GM21360 (cell line): ENCODE measurements at regions not wholly inside any gene's neighbourhood (a gene's known extent, or its start where the extent isn't known, plus 50 kb on each side); places are given as distances from the start of the nearest gene placed in this dataset.
"Not testable (repeated sequence)": the region's sequence is repeated elsewhere in the genome, so short reads cannot be mapped to it uniquely, and the experiment has no call there.

Experiments
- ATAC-seq: cut with Tn5 transposase; IDR thresholded peaks from one replicate; pipeline ENCODE4 v1.9.1; 2021; ENCODE audit warnings: mild to moderate bottlenecking, moderate library complexity; ENCODE audit not compliant: unreplicated experiment

GRCh38 chr11:31959716-31960115 is 131.2 kb upstream of the RCN1 start:
- no peak for ATAC-seq

GRCh38 chr11:31958076-31958735 is 132.7 kb upstream of the RCN1 start:
- ATAC-seq: peak; percentile 78

DNA sequence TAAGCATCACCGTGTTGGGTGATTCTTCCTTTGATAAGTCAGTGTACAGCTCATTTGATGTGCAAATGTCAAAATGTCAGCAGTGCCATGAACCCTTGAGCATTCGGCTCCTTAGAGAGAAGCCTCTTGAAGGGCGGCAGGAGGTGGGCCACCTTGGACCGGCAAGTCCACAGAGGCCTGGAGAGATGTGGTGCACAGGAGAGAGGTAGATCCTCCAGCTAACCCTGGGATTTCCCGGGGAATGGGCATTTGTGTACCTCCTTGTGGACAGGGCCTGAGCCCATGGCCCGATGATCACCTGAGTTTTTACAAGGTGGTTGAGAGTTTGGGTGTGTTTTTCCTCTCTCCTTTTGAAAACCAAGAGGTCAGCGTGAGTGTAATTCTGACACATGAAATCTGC is 133.2 kb upstream of the RCN1 start:
- no peak for ATAC-seq

- no peak for ATAC-seq
Observed at GRCh38 chr11:31956310-31956709, 134.6 kb upstream of the RCN1 start.

GRCh38 chr11:31955838-31956237 is 135.0 kb upstream of the RCN1 start:
- no peak for ATAC-seq

DNA sequence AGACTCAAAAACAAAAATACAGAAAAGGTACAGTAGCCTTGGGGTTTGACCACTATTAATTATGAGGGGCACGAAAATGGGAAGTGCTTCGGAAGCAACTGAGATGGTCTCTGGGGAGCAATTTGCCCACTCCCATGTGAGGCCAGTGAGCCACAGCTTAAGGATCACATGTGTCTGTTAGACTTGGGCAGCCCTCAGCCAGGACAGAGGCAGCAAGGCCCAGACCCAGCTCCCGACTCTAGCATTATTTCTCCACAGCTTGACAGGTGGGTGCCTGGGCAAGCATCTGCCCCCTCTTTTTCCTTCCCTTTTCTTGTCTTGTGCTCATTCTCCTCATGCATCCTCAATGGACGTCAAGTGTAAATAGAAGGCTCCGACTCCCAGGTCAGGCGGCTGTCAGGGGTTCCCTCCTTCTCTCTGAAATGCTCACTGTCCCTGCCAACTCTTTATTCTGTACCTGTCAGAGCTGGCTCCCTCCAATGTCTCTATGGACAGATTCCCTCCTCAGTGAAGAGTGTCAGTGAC is 137.0 kb upstream of the RCN1 start:
- ATAC-seq: no peak

DNA sequence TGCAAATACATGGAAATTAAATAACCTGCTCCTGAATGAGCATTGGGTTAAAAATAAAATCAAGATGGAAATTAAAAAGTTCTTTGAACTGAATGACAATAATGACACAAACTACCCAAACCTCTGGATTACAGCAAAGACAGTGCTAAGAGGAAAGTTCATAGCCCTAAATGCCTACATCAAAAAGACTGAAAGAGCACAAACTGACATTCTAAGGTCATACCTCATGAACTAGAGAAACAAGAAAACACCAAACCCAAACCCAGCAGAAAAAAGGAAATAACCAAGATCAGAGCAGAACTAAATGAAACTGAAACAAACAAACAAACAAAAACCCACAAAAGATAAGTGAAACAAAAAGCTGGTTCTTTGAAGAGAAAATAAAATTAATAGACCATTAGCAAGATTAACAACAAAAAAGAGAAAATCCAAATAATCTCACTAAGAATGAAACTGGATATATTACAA is 138.6 kb upstream of the PAX6 start:
- not testable (repeated sequence) for ATAC-seq

DNA sequence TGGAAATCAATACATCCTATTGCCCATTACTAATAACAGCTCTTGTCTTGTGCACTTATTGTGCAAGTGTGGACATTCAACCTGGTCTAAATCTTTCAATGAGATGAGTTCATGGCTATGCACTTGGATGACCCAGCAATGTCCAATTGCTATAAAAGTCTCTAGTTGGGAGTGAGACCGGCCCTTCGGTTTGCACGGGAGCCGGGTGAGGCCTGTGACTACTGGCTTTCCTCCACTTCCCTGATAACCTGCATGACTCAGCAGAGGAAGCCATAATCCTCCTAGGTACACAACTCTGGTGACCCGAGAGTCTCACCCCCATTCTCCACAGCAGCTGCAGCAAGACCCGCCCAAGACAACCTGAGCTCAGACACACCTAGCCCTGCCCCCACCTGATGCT is 135.9 kb upstream of the PAX6 start:
- no peak for ATAC-seq

DNA sequence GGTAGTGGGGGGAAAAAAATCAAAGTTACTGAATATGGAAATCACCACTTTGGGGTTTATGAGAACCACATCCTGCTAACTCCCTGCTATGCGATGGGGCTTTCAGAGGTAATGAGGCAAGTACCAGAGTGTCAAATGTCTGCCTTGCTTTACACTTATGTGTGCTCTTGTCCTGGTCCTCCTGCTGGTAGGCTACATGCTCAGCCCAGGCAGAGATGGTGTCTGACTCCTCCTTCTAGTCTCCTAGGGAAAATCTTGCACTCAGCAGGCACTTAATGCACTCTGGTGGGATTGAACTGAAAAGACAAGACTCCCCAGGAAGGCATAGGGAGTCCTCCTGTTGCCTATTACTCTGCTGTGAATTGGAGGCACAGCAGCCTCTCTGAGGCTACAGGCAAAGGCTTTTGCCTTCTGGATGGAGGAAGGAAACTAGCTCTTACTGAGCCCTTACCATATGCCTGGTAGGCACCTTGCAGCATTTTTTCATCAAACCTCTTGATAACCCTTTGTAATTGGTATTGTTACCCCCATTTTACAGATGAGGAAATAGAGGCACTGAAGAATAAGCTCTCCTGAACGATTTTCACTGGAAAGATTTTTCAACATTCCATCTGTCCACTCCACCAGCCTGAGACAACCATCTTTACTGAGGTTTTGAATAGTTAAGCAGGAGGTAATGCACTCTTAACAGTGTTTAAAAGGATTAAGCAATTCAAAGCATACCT is 132.1 kb upstream of the PAX6 start:
- ATAC-seq: peak; percentile 94

DNA sequence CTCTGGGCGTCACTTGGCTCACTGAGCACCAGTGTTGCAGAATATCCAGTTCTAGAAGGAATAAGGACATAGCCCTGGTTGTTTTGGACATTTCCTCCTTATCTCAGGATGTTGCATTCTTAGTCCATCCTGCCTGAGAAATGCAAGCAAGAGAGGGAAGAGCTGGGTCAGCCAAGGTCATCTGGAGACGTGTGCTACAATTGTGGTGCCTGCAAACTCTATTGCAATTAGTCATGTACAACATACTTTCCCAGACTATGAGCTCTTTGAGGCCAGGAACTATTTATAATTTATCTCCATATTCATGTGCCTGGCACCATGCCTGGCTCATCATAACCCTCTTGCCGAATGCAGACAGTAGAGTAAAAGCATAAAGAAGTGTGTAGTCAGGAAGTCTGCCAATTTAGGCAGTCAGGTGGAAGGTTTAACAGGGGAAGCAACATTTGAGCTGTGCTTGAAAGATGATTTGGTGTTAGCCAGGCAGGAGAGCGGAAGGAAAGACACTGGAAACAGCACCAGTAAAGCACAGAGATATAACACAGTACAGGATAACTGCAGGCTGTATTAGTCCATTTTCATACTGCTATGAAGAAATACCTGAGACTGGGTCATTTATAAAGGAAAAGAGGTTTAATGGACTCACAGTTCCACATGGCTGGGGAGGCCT is 129.4 kb upstream of the PAX6 start:
- no peak for ATAC-seq

DNA sequence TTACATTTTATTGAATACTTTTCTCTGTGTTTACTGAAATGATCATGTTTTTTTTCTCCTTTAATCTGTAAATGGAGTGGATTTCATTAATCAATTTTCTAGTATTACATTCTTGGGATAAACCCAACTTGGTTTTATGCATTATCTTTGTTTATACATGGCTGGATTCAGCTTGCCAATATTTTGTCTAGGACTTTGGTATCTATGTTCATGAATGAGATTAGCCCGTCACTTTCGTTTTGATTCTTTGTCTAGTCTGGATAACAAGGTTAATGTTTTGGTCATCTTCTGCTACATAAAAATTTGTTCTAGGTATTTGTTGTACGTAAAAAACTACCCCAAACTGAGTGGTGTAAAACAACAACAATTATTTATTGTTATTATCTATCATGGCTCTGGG is 127.9 kb upstream of the PAX6 start:
- ATAC-seq: no peak

DNA sequence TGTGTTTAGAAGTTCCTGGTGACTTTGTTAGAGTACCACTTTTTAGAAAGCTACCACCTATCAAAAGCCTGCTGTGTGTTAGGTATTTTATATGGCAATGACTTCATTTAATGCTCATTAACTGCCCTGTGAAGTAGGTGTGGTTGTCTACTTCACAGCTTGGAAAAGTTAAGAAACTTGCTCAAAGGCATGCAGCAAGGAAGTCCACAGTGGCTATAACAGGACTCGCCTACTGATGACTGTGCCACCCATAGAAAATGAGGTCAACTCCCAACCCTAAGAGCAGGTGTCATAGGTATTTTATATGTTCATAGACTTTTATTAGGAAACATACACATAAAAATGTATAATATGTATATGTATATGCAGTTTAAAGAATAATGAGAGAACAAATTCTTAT is 125.2 kb upstream of the PAX6 start:
- no peak for ATAC-seq

DNA sequence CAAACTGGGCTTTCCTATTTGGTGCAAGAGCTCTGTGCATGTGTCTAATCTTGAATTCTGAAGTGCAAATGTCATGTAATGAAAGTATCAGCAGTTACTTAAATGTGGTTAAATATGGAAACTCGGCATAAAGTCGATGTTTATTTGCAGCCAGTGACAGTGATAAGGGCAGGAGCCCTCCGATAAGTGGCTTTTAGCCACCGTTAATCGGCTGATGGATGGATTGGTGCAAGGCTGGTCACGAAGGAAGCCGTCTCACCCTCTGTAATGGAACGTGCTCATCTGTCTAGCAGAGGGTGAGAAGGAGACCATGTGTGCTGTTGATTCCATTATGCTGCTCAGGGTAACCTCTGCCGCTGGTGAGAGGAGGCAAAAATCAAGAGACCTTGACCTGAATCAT is 121.8 kb upstream of the PAX6 start:
- ATAC-seq: no peak

GRCh38 chr11:31927982-31928381 is 116.9 kb upstream of the PAX6 start:
- no peak for ATAC-seq

- no peak for ATAC-seq
Observed at GRCh38 chr11:31926816-31927528, 115.8 kb upstream of the PAX6 start.

DNA sequence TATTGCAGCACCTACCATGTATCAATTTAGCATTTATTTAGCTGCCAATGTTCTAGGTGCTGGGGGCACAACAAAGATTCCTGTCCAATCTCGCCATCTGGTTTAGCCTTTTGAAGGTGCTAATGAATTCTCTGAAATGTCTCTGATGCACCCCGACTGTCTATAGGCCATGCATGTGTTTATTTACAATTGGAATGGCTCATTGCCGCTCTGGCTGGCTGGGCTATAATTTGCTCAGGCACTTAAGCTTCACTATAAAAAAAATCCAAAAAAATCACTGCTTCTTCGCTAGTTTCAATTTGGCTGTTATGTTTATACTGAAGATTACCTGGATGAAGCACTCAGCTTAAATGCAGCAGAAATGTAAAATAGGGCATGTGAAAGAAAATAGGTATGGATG is 115.0 kb upstream of the PAX6 start:
- no peak for ATAC-seq

DNA sequence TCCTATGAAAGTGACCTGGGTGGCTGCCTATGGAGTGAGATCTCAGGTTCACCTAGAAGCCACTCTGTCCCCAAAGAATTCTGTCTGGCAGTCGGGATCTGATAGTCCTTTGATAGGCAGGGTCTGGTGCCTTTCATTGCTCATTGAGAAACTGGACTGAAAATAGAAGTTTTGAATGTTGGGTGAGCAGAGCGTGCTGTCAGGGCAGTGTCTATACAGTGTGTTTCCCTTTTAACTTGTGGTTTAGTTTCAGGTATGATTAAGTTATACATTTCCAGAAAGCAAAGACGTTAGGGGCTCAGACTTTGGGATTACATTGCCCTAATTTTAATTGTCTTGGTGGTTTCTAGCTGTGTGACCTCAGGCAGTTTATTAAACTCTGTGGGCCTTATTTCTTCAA is 111.3 kb upstream of the PAX6 start:
- ATAC-seq: no peak

DNA sequence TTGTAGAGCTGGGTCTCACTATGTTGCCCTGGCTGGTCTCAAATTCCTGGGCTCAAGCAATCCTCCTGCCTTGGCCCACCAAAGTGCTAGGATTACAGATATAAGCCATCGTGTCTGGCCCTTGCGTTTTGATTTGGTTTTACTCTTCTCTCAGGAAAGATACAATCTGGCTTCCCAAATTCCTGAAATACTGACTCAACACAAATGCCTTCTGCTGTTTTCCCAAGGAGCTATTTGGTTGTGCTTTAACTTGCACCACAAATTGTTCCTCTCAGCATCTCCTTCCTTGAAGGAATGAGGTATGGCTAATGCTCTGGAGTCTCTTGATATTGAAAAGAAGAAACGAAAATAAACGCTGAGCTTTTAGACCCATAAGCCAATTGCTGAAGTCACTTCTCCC is 110.0 kb upstream of the PAX6 start:
- no peak for ATAC-seq

DNA sequence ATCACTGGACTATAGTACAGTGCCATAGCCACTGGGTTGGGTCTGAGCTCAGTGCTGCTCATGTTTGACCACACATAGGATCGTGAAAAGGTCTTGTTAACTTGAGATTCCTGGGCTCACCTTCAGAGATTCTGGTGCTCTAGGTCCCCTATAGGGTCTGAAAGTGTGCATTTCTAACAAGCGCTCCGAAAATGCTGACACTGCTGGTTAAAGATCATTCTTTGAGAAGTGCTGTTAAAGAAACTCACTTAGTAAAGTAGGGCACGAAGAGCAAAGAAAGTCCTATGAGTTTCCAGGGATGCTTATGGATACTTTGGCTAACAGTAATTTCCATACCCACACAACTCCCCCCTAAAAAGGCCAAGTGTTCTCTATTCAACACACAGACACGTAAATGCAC is 108.1 kb upstream of the PAX6 start:
- ATAC-seq: no peak

DNA sequence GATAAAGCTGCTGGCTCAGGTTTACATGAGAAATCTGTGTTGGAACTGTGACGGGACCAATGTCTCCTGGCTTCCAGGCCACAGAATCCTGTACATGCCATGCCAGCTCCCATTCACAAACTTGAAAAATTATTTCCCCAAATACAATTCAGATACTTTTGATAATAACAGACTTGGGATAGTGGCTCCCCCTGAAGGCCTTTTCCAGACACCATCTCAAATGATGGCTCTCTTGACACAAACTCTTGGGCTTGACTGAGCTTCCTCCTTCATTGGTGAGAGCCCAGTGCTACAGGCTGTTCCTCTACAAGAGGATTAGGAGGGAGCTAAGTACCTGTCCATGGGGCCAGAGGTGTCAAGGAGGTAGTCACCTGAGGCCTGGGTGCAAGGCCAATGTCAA is 104.7 kb upstream of the PAX6 start:
- ATAC-seq: no peak

DNA sequence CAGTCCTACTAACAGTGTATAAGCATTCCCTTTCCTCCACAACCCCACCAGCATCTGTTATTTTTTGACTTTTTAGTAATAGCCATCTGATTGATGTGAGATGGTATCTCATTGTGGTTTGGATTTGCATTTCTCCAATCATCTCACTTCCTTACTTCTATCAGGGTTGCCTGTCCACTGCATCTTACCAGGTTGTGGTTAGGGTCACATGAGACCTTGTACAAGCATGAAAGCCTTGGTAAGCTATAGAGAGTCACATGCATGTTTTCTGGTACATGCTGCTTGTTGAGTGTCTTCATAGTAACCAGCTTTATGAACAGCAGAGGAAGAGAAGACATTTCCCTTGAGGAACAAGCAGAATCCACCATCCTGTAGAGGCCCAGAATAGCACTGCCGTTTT is 102.9 kb upstream of the PAX6 start:
- peak; percentile 74 for ATAC-seq
